ENCODE measurements at regions not wholly inside any gene's neighbourhood (a gene's known extent, or its start where the extent isn't known, plus 50 kb on each side); places are given as distances from the start of the nearest gene placed in this dataset.

DNA sequence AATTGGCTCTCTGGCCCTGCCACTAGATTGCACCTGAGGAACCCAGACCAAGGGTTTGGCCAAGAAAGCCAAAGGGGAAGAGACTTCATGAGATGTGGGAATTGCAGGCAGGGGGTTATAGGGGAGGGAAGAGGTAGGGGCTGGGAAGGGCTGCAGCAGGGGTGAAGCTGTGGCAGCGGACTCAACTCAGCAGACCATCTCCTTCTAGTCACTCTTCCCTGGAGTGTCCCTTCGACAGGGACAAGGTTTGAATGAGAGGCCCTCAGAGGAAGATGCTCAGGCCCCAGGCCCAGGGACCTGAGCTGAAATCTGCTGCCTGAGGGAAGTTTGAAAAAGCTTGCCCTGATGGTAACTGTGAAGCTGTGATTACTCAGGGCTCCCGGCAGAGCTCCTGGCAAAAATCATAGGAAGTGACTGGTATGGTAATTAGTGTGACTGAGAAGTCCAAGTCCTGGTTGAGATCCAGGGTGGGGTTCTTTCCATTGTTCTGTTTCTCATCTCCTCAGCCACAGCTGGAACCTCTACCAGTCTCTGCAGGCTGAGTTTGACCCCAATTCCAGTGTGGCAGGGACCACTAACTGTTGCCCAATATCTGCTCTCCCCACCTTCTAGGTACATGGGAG is 300.9 kb downstream of the CYP26B1 start:
- no peak overlapping the region for H3K27ac Mint-ChIP-seq
- ChIA-PET POLR2A (no interaction called here), CTCF (interaction anchor here (1.0 kb wide), 1 partner anchor 49 kb away, joined by 4 read pairs; no protein-coding TSS in a partner anchor)
- intact Hi-C loops (cut with micrococcal nuclease) = no loop called here
- no peaks in the 10 kb centered on the region for H3K9me3 Mint-ChIP-seq
- no peak overlapping the region for H3K4me3 Mint-ChIP-seq
- no peaks in the 10 kb centered on the region for H3K4me1 Mint-ChIP-seq (ENCODE audit: low read depth)
- H3K27me3 Mint-ChIP-seq = peaks cover 11% of the 10 kb centered on the region
- DNase-seq = no peak
- H3K36me3 Mint-ChIP-seq = no peaks in the 10 kb centered on the region

DNA sequence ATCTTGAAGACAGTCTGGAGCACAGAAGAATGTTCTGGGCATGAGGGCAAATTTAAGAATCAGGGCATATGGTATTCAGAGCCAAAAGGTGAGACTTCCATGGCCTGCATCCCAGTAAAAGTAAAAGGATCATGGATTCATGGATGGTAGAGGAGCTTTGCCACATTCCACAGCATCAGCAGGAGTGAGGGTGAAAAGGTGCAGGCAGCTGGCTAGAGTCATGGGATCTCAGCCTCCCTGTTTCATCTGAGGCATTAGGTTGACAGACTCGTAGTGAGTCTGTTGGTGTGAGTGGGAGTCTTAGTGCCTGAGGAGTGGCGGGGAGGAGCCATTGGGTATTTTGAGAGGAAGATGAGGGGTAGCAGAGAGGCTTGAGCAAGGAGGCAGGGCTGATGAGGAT is 301.6 kb downstream of the CYP26B1 start:
- ChIA-PET CTCF (no interaction called here), POLR2A (no interaction called here)
- Mint-ChIP-seq H3K9me3 (no peaks in the 10 kb centered on the region), H3K36me3 (no peaks in the 10 kb centered on the region), H3K27ac (no peak overlapping the region), H3K27me3 (peaks cover 13% of the 10 kb centered on the region), H3K4me1 (ENCODE audit: low read depth) (no peaks in the 10 kb centered on the region), H3K4me3 (no peak overlapping the region)
- intact Hi-C loops (cut with micrococcal nuclease) = no loop called here
- no peak for DNase-seq

DNA sequence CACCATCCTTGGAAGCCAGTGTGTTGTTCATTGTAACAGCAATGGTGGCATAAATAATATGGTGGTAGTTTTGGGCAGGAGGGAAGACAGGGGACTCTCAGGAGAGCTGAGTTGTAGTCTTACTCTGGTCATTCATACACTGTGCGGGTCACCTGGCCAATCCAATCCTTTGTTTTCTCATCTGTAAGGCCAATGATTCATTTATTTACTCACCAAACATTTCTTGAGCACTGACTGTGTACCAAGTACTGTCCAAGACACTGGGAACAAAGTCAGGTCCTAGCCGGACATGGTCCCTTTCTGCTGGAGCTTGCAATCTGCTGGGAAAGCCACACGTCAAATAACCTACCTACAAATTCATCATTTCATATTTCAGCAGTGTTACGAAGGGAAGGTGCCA is 302.7 kb downstream of the CYP26B1 start:
- ChIA-PET CTCF (no interaction called here), POLR2A (no interaction called here)
- DNase-seq = no peak
- Mint-ChIP-seq H3K4me3 (no peak overlapping the region), H3K36me3 (no peaks in the 10 kb centered on the region), H3K27me3 (peaks cover 11% of the 10 kb centered on the region), H3K9me3 (no peaks in the 10 kb centered on the region), H3K27ac (no peak overlapping the region), H3K4me1 (ENCODE audit: low read depth) (no peaks in the 10 kb centered on the region)
- intact Hi-C loops (cut with micrococcal nuclease) = no loop called here

GRCh38 chr2:71843391-71843850 is 304.2 kb downstream of the CYP26B1 start:
- Mint-ChIP-seq H3K27me3 (peaks cover 9% of the 10 kb centered on the region), H3K36me3 (no peaks in the 10 kb centered on the region), H3K4me1 (ENCODE audit: low read depth) (no peaks in the 10 kb centered on the region), H3K27ac (no peak overlapping the region), H3K9me3 (no peaks in the 10 kb centered on the region), H3K4me3 (no peak overlapping the region)
- intact Hi-C loops (cut with micrococcal nuclease) = no loop called here
- CTCF ChIA-PET = no interaction called here
- POLR2A ChIA-PET = no interaction called here
- DNase-seq = no peak

GRCh38 chr2:71842744-71843143 is 304.9 kb downstream of the CYP26B1 start:
- H3K9me3 Mint-ChIP-seq = no peaks in the 10 kb centered on the region

DNA sequence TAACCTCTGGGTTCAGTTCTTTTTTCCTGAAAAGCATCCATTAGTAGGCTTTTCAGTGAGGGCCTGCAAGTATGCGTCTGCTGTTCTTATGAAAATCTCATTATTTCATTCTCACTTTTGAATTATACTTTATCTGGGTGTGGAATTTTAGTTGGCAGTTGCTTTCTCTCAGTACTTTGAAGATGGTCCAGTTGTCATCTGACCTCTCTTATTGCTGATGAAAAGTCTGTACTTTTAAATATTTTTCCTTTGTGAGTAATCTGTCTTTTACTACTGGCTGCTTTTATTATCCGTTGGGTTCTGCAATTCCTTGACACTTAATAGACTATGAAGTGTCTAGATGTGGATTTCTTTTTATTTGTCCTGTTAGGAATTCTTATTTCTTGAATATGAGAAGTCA is 307.8 kb downstream of the CYP26B1 start:
- H3K4me3 Mint-ChIP-seq = no peak overlapping the region

More at GRCh38 chr2:71842744-71843143, 304.9 kb downstream of the CYP26B1 start:
- Mint-ChIP-seq H3K27ac (no peak overlapping the region), H3K27me3 (peaks cover 9% of the 10 kb centered on the region), H3K36me3 (no peaks in the 10 kb centered on the region), H3K4me3 (no peak overlapping the region), H3K4me1 (ENCODE audit: low read depth) (no peaks in the 10 kb centered on the region)
- no peak for DNase-seq
- intact Hi-C loops (cut with micrococcal nuclease) = no loop called here
- ChIA-PET CTCF (no interaction called here), POLR2A (no interaction called here)

DNA sequence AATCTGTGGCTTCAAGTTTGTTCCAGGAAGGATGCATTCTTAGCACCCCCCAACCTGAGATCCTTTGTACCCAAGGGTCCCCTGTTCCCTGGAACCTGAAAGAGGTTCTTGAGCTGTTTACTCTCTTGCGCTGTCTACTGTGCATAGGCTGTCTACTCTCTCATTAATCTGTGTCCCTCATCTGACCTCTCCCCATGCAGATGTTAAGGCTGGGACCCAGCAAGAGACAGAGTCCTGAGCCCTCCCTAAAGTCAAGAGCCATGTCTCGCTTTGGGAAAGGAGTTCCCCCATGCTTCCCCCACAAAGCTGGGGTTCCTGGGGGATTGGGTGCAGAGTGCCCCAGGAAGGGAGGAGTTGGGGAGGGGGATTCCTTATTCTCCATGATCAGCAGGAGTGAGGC is 312.9 kb downstream of the CYP26B1 start:
- Mint-ChIP-seq H3K27me3 (no peaks in the 10 kb centered on the region), H3K4me1 (ENCODE audit: low read depth) (no peaks in the 10 kb centered on the region), H3K9me3 (no peaks in the 10 kb centered on the region), H3K4me3 (no peak overlapping the region), H3K27ac (no peak overlapping the region), H3K36me3 (no peaks in the 10 kb centered on the region)
- intact Hi-C loops (cut with micrococcal nuclease) = no loop called here
- DNase-seq = no peak
- CTCF ChIA-PET = no interaction called here
- POLR2A ChIA-PET = no interaction called here

More for the DNA sequence above, 307.8 kb downstream of the CYP26B1 start:
- ChIA-PET CTCF (no interaction called here), POLR2A (no interaction called here)
- H3K36me3 Mint-ChIP-seq = no peaks in the 10 kb centered on the region
- intact Hi-C loops (cut with micrococcal nuclease) = no loop called here
- DNase-seq = no peak
- H3K27ac Mint-ChIP-seq = no peak overlapping the region
- H3K4me1 Mint-ChIP-seq (ENCODE audit: low read depth) = no peaks in the 10 kb centered on the region
- peaks cover 9% of the 10 kb centered on the region for H3K27me3 Mint-ChIP-seq
- no peaks in the 10 kb centered on the region for H3K9me3 Mint-ChIP-seq

DNA sequence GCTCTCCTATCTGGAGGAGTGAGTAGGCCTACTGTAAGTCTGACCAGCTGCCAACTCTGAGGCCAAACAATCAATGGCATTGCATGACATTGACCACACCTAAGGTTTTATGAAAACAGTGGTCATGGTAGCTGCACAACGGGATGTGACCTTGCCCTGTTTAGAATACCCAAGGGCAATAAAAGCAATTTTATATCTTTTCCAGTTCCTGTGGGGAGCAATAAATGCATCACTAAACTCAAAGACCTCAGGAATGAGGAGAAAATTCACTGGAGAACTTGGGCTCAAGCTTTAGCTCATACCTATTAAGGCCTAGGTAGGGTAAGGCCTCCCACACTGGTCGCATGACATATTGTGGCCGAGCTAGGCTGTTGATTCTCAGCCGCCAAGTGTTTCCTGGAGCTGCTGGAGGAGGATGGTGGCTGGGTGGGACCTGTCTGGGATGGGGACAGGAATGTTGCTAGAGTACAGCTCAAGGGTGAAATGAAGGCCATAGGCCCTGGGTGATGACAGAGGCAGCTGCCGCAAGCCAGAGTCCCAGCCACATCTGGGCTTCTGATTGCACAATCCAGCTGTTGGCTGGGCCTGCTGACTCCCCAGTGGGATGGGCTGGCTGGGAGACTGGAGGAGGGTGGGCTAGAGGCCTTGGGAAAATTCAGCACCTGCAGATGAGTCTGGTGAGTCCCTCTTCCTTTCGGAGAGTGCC is 313.7 kb downstream of the CYP26B1 start:
- Mint-ChIP-seq H3K27ac (no peak overlapping the region), H3K4me1 (ENCODE audit: low read depth) (no peaks in the 10 kb centered on the region), H3K4me3 (no peak overlapping the region), H3K9me3 (no peaks in the 10 kb centered on the region), H3K27me3 (no peaks in the 10 kb centered on the region), H3K36me3 (no peaks in the 10 kb centered on the region)
- CTCF ChIA-PET = no interaction called here
- POLR2A ChIA-PET = no interaction called here
- intact Hi-C loops (cut with micrococcal nuclease) = no loop called here
- DNase-seq = no peak

DNA sequence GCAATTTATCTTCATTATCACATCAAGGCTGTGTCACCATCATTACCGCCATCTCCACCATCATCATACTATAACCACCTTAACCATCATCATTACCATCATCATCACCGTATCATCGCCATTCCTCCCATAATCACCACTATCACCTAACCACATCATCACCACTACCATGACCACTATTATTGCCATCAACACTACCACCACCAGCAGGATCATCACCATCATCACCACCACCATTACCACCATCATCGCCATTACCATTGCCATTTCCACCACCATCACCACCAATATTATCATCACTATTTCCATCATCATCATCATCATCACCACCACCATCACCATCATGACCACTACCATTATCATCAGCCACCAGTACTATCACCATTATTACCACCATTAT is 314.4 kb downstream of the CYP26B1 start:
- intact Hi-C loops (cut with micrococcal nuclease) = no loop called here
- H3K4me3 Mint-ChIP-seq = no peak overlapping the region
- no peaks in the 10 kb centered on the region for H3K36me3 Mint-ChIP-seq

DNA sequence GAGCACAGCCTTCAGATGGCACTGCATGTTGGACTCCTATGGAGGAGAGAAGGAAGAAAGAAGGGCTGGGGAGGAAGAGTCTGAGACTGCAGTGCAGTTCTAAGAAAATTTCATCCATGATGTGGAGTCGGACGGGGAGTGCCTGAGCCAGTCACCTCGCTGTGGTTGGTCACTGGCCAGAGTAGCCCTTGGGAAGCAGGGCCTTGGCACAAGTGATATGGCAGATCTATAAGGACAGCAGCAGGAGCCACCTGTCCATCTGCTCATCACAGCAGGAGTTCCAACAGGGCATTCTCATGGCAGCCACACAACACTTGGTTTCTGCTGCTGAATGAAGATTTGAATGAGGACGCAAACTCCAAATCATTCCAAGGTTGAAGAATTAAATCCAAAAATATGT is 314.8 kb downstream of the CYP26B1 start:
- H3K4me1 Mint-ChIP-seq (ENCODE audit: low read depth) = no peaks in the 10 kb centered on the region
- DNase-seq = no peak
- POLR2A ChIA-PET = no interaction called here

More for the DNA sequence above, 314.4 kb downstream of the CYP26B1 start:
- H3K27me3 Mint-ChIP-seq = no peaks in the 10 kb centered on the region
- H3K27ac Mint-ChIP-seq = no peak overlapping the region
- no peaks in the 10 kb centered on the region for H3K9me3 Mint-ChIP-seq
- DNase-seq = no peak
- no peaks in the 10 kb centered on the region for H3K4me1 Mint-ChIP-seq (ENCODE audit: low read depth)
- POLR2A ChIA-PET = no interaction called here
- CTCF ChIA-PET = no interaction called here

GRCh38 chr2:71832388-71832787 is 315.3 kb downstream of the CYP26B1 start:
- no peak for DNase-seq
- Mint-ChIP-seq H3K27me3 (no peaks in the 10 kb centered on the region), H3K4me3 (no peak overlapping the region), H3K4me1 (ENCODE audit: low read depth) (no peaks in the 10 kb centered on the region), H3K36me3 (no peaks in the 10 kb centered on the region), H3K27ac (no peak overlapping the region), H3K9me3 (no peaks in the 10 kb centered on the region)
- POLR2A ChIA-PET = no interaction called here
- CTCF ChIA-PET = no interaction called here
- intact Hi-C loops (cut with micrococcal nuclease) = no loop called here

More for the DNA sequence above, 314.8 kb downstream of the CYP26B1 start:
- Mint-ChIP-seq H3K4me3 (no peak overlapping the region), H3K27ac (no peak overlapping the region), H3K9me3 (no peaks in the 10 kb centered on the region), H3K36me3 (no peaks in the 10 kb centered on the region), H3K27me3 (no peaks in the 10 kb centered on the region)
- intact Hi-C loops (cut with micrococcal nuclease) = no loop called here
- CTCF ChIA-PET = no interaction called here

- POLR2A ChIA-PET = no interaction called here
- DNase-seq = no peak
- H3K27ac Mint-ChIP-seq = no peak overlapping the region
- CTCF ChIA-PET = no interaction called here
- no peaks in the 10 kb centered on the region for H3K36me3 Mint-ChIP-seq
- H3K4me3 Mint-ChIP-seq = no peak overlapping the region
- intact Hi-C loops (cut with micrococcal nuclease) = no loop called here
- no peaks in the 10 kb centered on the region for H3K27me3 Mint-ChIP-seq
- H3K9me3 Mint-ChIP-seq = no peaks in the 10 kb centered on the region
- H3K4me1 Mint-ChIP-seq (ENCODE audit: low read depth) = no peaks in the 10 kb centered on the region
These were observed 316.5 kb downstream of the CYP26B1 start for GRCh38 chr2:71831193-71831577.

DNA sequence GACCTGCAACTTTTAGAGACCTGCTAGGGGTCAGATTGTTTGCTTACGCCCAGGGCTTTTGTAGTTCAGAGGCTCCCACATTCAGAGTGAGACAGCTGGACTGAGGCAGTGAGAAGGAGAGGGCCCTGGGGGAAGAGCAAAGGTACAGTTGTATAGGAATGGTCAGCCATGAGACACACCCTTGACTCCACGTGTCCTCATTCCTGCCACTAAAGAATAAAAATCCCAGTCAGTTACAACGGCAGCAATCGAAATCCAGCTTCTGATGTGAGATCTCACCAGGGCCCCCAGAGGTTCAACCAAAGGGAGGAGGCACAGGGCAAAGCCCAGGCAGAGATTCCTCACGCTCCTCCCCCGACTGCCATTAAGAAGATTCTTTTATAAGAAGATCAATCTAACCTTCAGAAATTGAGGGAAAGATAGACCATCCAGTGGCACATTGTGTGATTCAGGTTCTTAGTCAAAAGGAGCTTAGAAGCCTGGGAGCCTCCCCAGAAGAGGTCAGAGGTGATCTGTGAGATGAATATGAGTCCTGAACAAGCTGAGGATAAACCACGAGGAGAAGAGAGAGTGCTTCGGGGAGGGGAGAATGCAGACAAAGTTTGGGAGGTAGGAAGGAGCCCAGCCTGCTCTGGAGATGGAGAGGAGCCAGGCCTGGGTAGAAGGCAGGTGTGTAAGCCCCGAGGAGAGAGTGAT is 317.0 kb downstream of the CYP26B1 start:
- intact Hi-C loops (cut with micrococcal nuclease) = no loop called here
- no peaks in the 10 kb centered on the region for H3K4me1 Mint-ChIP-seq (ENCODE audit: low read depth)
- H3K27me3 Mint-ChIP-seq = no peaks in the 10 kb centered on the region
- H3K9me3 Mint-ChIP-seq = no peaks in the 10 kb centered on the region
- H3K36me3 Mint-ChIP-seq = no peaks in the 10 kb centered on the region
- no peak overlapping the region for H3K27ac Mint-ChIP-seq
- ChIA-PET POLR2A (no interaction called here), CTCF (no interaction called here)
- H3K4me3 Mint-ChIP-seq = no peak overlapping the region
- DNase-seq = no peak

All from activated CD4-positive, alpha-beta memory T cell treated with anti-CD3 and anti-CD28 coated beads for 36 hours (primary cell).